ENCODE measurements at regions not wholly inside any gene's neighbourhood (a gene's known extent, or its start where the extent isn't known, plus 50 kb on each side); places are given as distances from the start of the nearest gene placed in this dataset.

GRCh38 chr6:113596387-113597230 is 260.5 kb upstream of the MARCKS start:
- no peaks in the 10 kb centered on the region for H3K9me3 ChIP-seq (replicated peaks; ENCODE audit: control insufficient read depth, insufficient read depth, low read length)
- H3K36me3 ChIP-seq (ENCODE audit: control insufficient read depth in 2 of 2, extremely low read depth in 1 of 2, insufficient read depth in 2 of 2, low read length in 2 of 2): no peaks in the 10 kb centered on the region
- H3K27me3 ChIP-seq (ENCODE audit: control insufficient read depth in 2 of 2, insufficient read depth in 2 of 2, low read length in 2 of 2): no peaks in the 10 kb centered on the region
- no peak overlapping the region for H3K4me2 ChIP-seq (ENCODE audit: insufficient read depth, low read length)
- FAIRE-seq: no peak
- H3K4me3 ChIP-seq (replicated peaks in 1 of 3; ENCODE audit: insufficient read depth in 1 of 3, low read depth in 1 of 3, low read length in 3 of 3): no peak overlapping the region
- no peak for TF ChIP-seq MAX (IDR thresholded peaks at IDR 0.05; ENCODE audit: insufficient read depth, insufficient read length)
- no peak for TF ChIP-seq POLR2A (IDR thresholded peaks at IDR 0.05; ENCODE audit: low read depth, low read length)
- TF ChIP-seq MYC (IDR thresholded peaks at IDR 0.05; ENCODE audit: low read depth, low read length): no peak
- no peak for TF ChIP-seq JUN (IDR thresholded peaks at IDR 0.05; ENCODE audit: borderline replicate concordance, insufficient read depth, insufficient read length, low read depth)
- H3K79me2 ChIP-seq (ENCODE audit: control insufficient read depth, insufficient read depth, low read length): no peaks in the 10 kb centered on the region
- H3K9ac ChIP-seq (replicated peaks; ENCODE audit: extremely low read depth, insufficient read depth, low read length): no peak overlapping the region
- ChIA-PET POLR2A (no interaction called here), CTCF (interaction anchor here (1.3 to 1.6 kb wide), 2 partner anchors 87 to 262 kb away, joined by 3 read pairs; no protein-coding TSS in a partner anchor)
- no peak for DNase-seq (ENCODE audit: low read depth, low spot score)
- BruUV-seq (replicated peaks): no TSS peak
- H3K27ac ChIP-seq (ENCODE audit: insufficient read depth, low read depth, low read length): no peak overlapping the region
- no peaks in the 10 kb centered on the region for H3K9me1 ChIP-seq (replicated peaks; ENCODE audit: control insufficient read depth, extremely low read depth, insufficient read depth, low read length)
- peaks cover 12% of the 10 kb centered on the region for H3K4me1 ChIP-seq (ENCODE audit: control insufficient read depth, extremely low read depth, insufficient read depth, low read length)
- peak overlapping the region; percentile 22 for H2AFZ ChIP-seq (ENCODE audit: low read depth, low read length)
- no peaks in the 10 kb centered on the region for H4K20me1 ChIP-seq (replicated peaks; ENCODE audit: control insufficient read depth, extremely low read depth, insufficient read depth, low read length)
- intact Hi-C loops (cut with micrococcal nuclease): no loop called here
- dilution Hi-C loops (cut with MboI; ENCODE audit: extremely low pct_ligation_motif_present, low sequenced_read_pairs): no loop called here

- H3K9ac ChIP-seq (replicated peaks; ENCODE audit: extremely low read depth, insufficient read depth, low read length): no peak overlapping the region
- CTCF ChIA-PET: interaction anchor here (1.3 to 1.6 kb wide), 2 partner anchors 86 to 262 kb away, joined by 3 read pairs; no protein-coding TSS in a partner anchor
- BruUV-seq (replicated peaks): no TSS peak
- no peaks in the 10 kb centered on the region for H3K27me3 ChIP-seq (ENCODE audit: control insufficient read depth in 2 of 2, insufficient read depth in 2 of 2, low read length in 2 of 2)
- H3K36me3 ChIP-seq (ENCODE audit: control insufficient read depth in 2 of 2, extremely low read depth in 1 of 2, insufficient read depth in 2 of 2, low read length in 2 of 2): no peaks in the 10 kb centered on the region
- dilution Hi-C loops (cut with MboI; ENCODE audit: extremely low pct_ligation_motif_present, low sequenced_read_pairs): no loop called here
- POLR2A ChIA-PET: no interaction called here
- DNase-seq (ENCODE audit: low read depth, low spot score) (no peak), FAIRE-seq (no peak)
- no peaks in the 10 kb centered on the region for H3K9me3 ChIP-seq (replicated peaks; ENCODE audit: control insufficient read depth, insufficient read depth, low read length)
- H3K27ac ChIP-seq (ENCODE audit: insufficient read depth, low read depth, low read length): no peak overlapping the region
- H3K4me3 ChIP-seq (replicated peaks in 1 of 3; ENCODE audit: insufficient read depth in 1 of 3, low read depth in 1 of 3, low read length in 3 of 3): no peak overlapping the region
- H3K4me2 ChIP-seq (ENCODE audit: insufficient read depth, low read length): no peak overlapping the region
- no peaks in the 10 kb centered on the region for H4K20me1 ChIP-seq (replicated peaks; ENCODE audit: control insufficient read depth, extremely low read depth, insufficient read depth, low read length)
- intact Hi-C loops (cut with micrococcal nuclease): no loop called here
- H3K4me1 ChIP-seq (ENCODE audit: control insufficient read depth, extremely low read depth, insufficient read depth, low read length): peaks cover 6% of the 10 kb centered on the region
- no peak for TF ChIP-seq GATA2 (IDR thresholded peaks at IDR 0.05; ENCODE audit: insufficient read depth, insufficient read length, low read depth, low read length)
- TF ChIP-seq MAX (IDR thresholded peaks at IDR 0.05; ENCODE audit: insufficient read depth, insufficient read length): no peak
- no peak for TF ChIP-seq POLR2AphosphoS5 (IDR thresholded peaks at IDR 0.05; ENCODE audit: insufficient read depth, low read depth, low read length)
- no peaks in the 10 kb centered on the region for H3K9me1 ChIP-seq (replicated peaks; ENCODE audit: control insufficient read depth, extremely low read depth, insufficient read depth, low read length)
- no peaks in the 10 kb centered on the region for H3K79me2 ChIP-seq (ENCODE audit: control insufficient read depth, insufficient read depth, low read length)
- H2AFZ ChIP-seq (ENCODE audit: low read depth, low read length): no peak overlapping the region
Observed at GRCh38 chr6:113597231-113597583, 259.9 kb upstream of the MARCKS start.

Measured in endothelial cell of umbilical vein (primary cell).